ENCODE measurements at regions not wholly inside any gene's neighbourhood (a gene's known extent, or its start where the extent isn't known, plus 50 kb on each side); places are given as distances from the start of the nearest gene placed in this dataset.

GRCh38 chr6:145208474-145208873, 526.8 kb downstream of the EPM2A start:
- TF ChIP-seq CTCF (conservative IDR thresholded peaks at IDR 0.05; ENCODE audit: low read length), result no peak
- H3K4me3 ChIP-seq (ENCODE audit: low read length), result no peak overlapping the region
- no peak for DNase-seq (ENCODE audit: low read depth)

- H3K4me3 ChIP-seq (ENCODE audit: low read length), result no peak overlapping the region
- DNase-seq (ENCODE audit: low read depth), result no peak
- TF ChIP-seq CTCF (conservative IDR thresholded peaks at IDR 0.05; ENCODE audit: low read length), result no peak
Measured at GRCh38 chr6:145209272-145209671, 526.0 kb downstream of the EPM2A start.

GRCh38 chr6:145212813-145213212, 522.5 kb downstream of the EPM2A start:
- no peak for DNase-seq (ENCODE audit: low read depth)
- no peak overlapping the region for H3K4me3 ChIP-seq (ENCODE audit: low read length)
- TF ChIP-seq CTCF (conservative IDR thresholded peaks at IDR 0.05; ENCODE audit: low read length), result no peak

GRCh38 chr6:145213614-145214013, 521.7 kb downstream of the EPM2A start:
- no peak overlapping the region for H3K4me3 ChIP-seq (ENCODE audit: low read length)
- DNase-seq (ENCODE audit: low read depth), result no peak
- no peak for TF ChIP-seq CTCF (conservative IDR thresholded peaks at IDR 0.05; ENCODE audit: low read length)

GRCh38 chr6:145214570-145214969, 520.8 kb downstream of the EPM2A start:
- H3K4me3 ChIP-seq (ENCODE audit: low read length), result no peak overlapping the region
- TF ChIP-seq CTCF (conservative IDR thresholded peaks at IDR 0.05; ENCODE audit: low read length), result peak; percentile 64
- peak; percentile 23 for DNase-seq (ENCODE audit: low read depth)

- no peak for DNase-seq (ENCODE audit: low read depth)
- H3K4me3 ChIP-seq (ENCODE audit: low read length), result no peak overlapping the region
- TF ChIP-seq CTCF (conservative IDR thresholded peaks at IDR 0.05; ENCODE audit: low read length), result no peak
Measured at GRCh38 chr6:145224450-145224849, 510.9 kb downstream of the EPM2A start.

- no peak for TF ChIP-seq CTCF (conservative IDR thresholded peaks at IDR 0.05; ENCODE audit: low read length)
- no peak overlapping the region for H3K4me3 ChIP-seq (ENCODE audit: low read length)
- DNase-seq (ENCODE audit: low read depth), result no peak
Measured at GRCh38 chr6:145225500-145225899, 509.8 kb downstream of the EPM2A start.

Data from AG10803 (cell line).